Heart left ventricle (tissue), 13 donors: ENCODE measurements at regions not wholly inside any gene's neighbourhood (a gene's known extent, or its start where the extent isn't known, plus 50 kb on each side); places are given as distances from the start of the nearest gene placed in this dataset.

ENCODE experiments used
- POLR2A ChIP-seq, 2 donors: fragments of 450-650 bp; IDR thresholded peaks; one replicate each; pipeline ENCODE4 v1.6.1; 2017; ENCODE audit warnings: antibody characterized with exemption in 2 of 2, mild to moderate bottlenecking in 2 of 2, moderate library complexity in 2 of 2
- TF ChIP-seq, protein P1 (sequence below), 12 donors: fragments of 200-600 bp; sonication (generic) in 4 of 12; IDR thresholded peaks; one replicate each; pipeline versions ENCODE4 v1.5.0 to v1.8.0; 2018 to 2022; ENCODE audit warnings: antibody characterized with exemption in 12 of 12, mild to moderate bottlenecking in 5 of 12
- donor health status: ischemic (EF 13 %, LVEDD 7.1; RV severe dilation, severe dysfunction).
- donor health status: DM: no; HTN: yes; CAD: no.
- donor health status: DM: no; HTN: no; CAD: no.
- donor health status: ischemic (EF 25% LVEDD 6.9; RV normal size, moderate dysfunction).
- donor health status: ischemic (EF 25% LVEDD 5.7; RV mildly dilated, moderate dysfunction).
- donor health status: ischemic (EF 35%, LVEDD 5.7; RV mildly dilated, moderate dysfunction).
- donor health status: nonischemic (EF 11% LVEDD 7.7; RV severe dilation, severe dysfunction).
- donor health status: DM: yes; HTN: yes; CAD: no.
- donor health status: PGD.
- donor health status: ischemic (EF 29% LVEDD 5.4; RV normal size, mild dysfunction).
- donor health status: nonischemic (EF 23%, LVEDD 6.1; RV moderate dilation, normal function).

DNA sequence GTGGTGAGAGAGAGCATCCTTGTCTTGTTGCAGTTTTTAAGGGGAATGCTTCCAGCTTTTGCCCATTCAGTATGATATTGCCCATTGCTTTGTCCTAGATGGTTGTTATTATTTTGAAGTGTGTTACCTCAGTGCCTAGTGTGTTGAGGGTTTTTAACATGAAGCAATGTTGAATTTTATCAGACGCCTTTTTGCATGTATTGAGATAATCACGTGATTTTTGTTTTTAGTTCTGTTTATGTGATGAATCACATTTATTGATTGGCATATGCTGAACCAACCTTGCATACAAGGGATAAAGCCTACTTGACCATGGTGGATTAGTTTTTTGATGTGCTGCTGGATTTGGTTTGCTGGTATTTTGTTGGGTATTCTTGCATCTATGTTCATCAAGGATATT lies 302.3 kb upstream of the G2E3 start:
- TF ChIP-seq POLR2A (IDR thresholded peaks at IDR 0.05) = no peak
- TF ChIP-seq, protein P1, sequence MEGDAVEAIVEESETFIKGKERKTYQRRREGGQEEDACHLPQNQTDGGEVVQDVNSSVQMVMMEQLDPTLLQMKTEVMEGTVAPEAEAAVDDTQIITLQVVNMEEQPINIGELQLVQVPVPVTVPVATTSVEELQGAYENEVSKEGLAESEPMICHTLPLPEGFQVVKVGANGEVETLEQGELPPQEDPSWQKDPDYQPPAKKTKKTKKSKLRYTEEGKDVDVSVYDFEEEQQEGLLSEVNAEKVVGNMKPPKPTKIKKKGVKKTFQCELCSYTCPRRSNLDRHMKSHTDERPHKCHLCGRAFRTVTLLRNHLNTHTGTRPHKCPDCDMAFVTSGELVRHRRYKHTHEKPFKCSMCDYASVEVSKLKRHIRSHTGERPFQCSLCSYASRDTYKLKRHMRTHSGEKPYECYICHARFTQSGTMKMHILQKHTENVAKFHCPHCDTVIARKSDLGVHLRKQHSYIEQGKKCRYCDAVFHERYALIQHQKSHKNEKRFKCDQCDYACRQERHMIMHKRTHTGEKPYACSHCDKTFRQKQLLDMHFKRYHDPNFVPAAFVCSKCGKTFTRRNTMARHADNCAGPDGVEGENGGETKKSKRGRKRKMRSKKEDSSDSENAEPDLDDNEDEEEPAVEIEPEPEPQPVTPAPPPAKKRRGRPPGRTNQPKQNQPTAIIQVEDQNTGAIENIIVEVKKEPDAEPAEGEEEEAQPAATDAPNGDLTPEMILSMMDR (IDR thresholded peaks at IDR 0.05) = no peak
